ENCODE measurements at regions not wholly inside any gene's neighbourhood (a gene's known extent, or its start where the extent isn't known, plus 50 kb on each side); places are given as distances from the start of the nearest gene placed in this dataset.

- TF ChIP-seq CTCF (conservative IDR thresholded peaks at IDR 0.05; ENCODE audit: low read length) (no peak), EZH2phosphoT487 (IDR thresholded peaks at IDR 0.05; ENCODE audit: borderline replicate concordance, low read depth, low read length) (no peak)
Measured at GRCh38 chr21:15306271-15306670, 241.5 kb upstream of the NRIP1 start.

Measured in OCI-LY7 (cell line).